Astrocyte of the spinal cord (primary cell): ENCODE measurements at regions not wholly inside any gene's neighbourhood (a gene's known extent, or its start where the extent isn't known, plus 50 kb on each side); places are given as distances from the start of the nearest gene placed in this dataset.

Source experiments
- DNase-seq: peaks from one replicate; pipeline ENCODE4 v3.0.0; 2011; ENCODE audit warnings: low read depth, low spot score
- H3K4me3 ChIP-seq: 2 replicates; pipeline ENCODE4 v1.5.1; 2011; ENCODE audit warnings: low read depth, mild to moderate bottlenecking, low read length, moderate library complexity
- in situ Hi-C: cut with HindIII; loops from 2 replicates; pipeline ENCODE4 v1.10.0; 2017; ENCODE audit warnings: low sequenced_read_pairs
- TF ChIP-seq, protein P1 (sequence below): IDR thresholded peaks from 2 replicates; pipeline ENCODE4 v1.5.1; 2012; ENCODE audit warnings: low read depth, mild to moderate bottlenecking, low read length, inconsistent platforms

DNA sequence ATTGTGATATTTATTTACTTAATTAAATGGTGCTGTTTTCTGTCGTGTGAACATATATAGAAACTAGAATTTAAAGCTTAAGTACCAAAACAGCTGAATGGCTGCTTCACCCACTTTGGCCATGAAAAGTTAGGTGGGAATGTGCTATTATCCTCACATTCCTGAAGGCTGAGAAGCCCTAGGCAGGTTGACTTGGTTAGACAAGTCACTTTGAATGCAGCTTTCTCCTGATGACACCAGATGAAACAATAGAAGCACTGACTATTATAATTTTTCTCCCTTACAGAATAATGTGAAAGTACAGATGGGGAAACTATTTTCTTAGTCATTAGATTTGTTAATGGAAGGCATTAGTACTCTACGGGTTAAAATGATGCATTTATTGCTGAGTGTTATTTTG lies 65.1 kb upstream of the C5orf46 start:
- TF ChIP-seq, protein P1, sequence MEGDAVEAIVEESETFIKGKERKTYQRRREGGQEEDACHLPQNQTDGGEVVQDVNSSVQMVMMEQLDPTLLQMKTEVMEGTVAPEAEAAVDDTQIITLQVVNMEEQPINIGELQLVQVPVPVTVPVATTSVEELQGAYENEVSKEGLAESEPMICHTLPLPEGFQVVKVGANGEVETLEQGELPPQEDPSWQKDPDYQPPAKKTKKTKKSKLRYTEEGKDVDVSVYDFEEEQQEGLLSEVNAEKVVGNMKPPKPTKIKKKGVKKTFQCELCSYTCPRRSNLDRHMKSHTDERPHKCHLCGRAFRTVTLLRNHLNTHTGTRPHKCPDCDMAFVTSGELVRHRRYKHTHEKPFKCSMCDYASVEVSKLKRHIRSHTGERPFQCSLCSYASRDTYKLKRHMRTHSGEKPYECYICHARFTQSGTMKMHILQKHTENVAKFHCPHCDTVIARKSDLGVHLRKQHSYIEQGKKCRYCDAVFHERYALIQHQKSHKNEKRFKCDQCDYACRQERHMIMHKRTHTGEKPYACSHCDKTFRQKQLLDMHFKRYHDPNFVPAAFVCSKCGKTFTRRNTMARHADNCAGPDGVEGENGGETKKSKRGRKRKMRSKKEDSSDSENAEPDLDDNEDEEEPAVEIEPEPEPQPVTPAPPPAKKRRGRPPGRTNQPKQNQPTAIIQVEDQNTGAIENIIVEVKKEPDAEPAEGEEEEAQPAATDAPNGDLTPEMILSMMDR: no peak
- no peak overlapping the region for H3K4me3 ChIP-seq
- DNase-seq: no peak
- in situ Hi-C loops: no loop called here

DNA sequence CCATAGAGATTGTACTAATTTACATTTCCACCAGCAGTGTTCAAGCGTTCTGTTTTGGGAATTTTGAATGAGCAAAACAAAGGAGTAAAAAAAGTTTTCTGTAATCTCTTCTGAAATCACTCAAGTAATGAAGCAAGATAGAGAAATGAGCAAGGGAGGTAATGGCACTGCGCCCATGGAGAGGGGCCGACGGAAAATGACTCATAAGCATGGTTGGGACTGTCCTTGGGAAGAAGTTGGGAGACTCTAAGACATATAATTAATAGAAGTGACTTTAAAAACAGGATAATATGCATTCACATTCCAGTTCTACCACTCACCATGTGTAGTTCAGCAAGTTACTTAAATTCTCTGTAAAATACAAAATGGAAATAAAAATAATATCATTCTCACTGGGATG lies 62.5 kb upstream of the C5orf46 start:
- no peak overlapping the region for H3K4me3 ChIP-seq
- DNase-seq: peak; percentile 16
- in situ Hi-C loops: no loop called here
- TF ChIP-seq, protein P1: no peak

DNA sequence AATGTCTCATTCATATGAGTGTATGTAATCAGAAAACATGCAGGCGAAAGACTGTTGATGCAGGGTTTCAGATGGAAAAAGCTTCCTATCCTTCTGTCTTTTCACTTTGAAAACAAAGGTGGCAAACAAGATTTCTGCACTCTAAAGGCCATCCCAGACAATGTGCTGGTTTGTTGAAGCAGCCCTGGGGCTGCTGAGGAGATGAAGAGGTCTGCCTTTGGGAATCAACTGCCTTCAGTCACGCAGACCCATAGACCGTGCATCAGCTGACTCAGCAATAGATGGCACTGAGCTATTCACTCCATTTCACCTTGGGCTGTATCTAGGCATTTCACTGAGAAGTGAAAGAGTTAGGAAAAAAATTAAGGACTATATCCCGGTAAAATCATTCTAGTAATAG lies 60.5 kb upstream of the C5orf46 start:
- in situ Hi-C loops: no loop called here
- no peak overlapping the region for H3K4me3 ChIP-seq
- TF ChIP-seq, protein P1: no peak
- DNase-seq: no peak

DNA sequence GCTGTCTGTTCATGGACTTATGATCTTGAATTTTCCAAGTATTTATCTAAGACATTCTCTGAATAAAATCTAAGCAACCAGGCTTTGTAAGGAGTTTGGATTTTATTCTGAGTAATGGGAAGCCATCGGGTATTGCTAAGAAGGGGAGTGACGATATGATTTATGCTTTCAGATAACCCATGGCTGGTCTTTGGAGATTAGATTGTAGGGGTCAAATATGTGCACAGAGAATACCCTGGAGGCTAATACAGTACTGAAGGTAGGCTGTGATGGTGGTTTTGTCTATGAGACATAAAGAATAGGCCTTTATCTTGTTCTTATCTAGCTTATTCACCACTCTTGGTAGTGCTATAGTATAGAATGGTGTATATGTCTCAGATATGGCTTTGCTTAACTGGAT lies 60.0 kb upstream of the C5orf46 start:
- in situ Hi-C loops: no loop called here
- no peak for DNase-seq
- TF ChIP-seq, protein P1: no peak
- H3K4me3 ChIP-seq: no peak overlapping the region

DNA sequence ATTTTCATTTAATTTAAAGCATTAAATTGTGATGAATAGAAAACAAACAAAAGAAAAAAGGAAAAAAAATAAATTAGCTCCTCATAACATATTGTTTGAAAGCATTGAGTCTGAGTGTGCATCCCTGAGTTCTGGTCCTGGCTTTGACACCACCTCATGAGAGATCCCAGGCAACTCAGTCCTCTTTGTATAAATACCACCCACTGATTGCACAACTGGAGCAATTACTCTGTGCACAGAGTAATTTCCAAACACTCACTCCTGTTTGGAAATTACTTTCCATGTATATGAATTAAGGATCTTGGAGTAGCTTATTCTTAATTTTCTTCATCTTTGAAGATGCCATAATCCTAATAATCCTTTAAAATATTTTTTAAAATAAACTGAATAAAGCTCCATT lies 59.4 kb upstream of the C5orf46 start:
- no peak overlapping the region for H3K4me3 ChIP-seq
- in situ Hi-C loops: no loop called here
- TF ChIP-seq, protein P1: no peak
- no peak for DNase-seq

DNA sequence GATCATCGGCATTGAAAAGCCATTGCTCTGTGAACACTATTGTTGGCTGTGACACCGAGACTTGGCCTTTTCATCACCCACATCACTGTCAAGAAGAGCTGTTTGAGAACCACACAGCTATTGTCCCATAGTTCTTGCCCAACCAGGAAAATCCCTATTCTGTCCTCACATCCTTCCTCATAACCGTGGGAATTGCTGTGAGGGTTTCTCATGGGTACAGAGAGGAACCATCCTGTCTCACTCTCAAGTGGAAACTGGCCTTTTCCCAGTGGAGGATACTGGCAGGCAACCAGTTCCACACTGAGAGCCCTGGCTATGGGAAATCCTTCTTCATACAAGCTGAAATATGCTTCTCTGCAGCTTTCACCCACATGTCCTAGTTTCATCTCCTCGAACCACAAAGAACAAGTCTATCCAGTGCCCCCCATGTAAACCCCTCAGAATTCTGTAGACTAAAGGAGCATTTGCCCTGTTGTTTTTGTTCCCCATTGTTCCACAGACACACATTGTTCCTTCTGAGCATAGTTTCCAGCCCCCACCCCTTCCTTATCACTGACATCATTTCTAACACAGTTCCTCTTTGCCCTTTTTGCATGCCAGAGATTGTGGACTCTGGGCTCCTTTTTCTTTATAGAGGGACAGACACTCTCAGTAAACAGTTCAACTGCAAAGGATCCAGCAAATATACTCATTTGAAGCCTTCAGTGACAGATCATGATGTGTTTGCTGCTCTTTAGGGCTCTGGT lies 57.8 kb upstream of the C5orf46 start:
- in situ Hi-C loops: no loop called here
- no peak overlapping the region for H3K4me3 ChIP-seq
- no peak for DNase-seq
- TF ChIP-seq, protein P1: no peak
